Caco-2 (cell line): ENCODE measurements at regions not wholly inside any gene's neighbourhood (a gene's known extent, or its start where the extent isn't known, plus 50 kb on each side); places are given as distances from the start of the nearest gene placed in this dataset.

ENCODE experiments used
- BruUV-seq: library from RNA; stranded (reverse); fragments of 400-500 nt; replicated peaks from 2 replicates; lab custom pipeline; 2021; lab: Mats Ljungman, UMichigan
- CTCF ChIA-PET: fragments of 300-600 bp; sonication (Branson Sonifier 250); formaldehyde crosslinking; loops from one replicate; lab custom pipeline; 2022; ENCODE audit warnings: antibody characterized with exemption; lab: Charles Lee
- POLR2A ChIA-PET: fragments of 300-600 bp; sonication (Branson Sonifier 250); formaldehyde crosslinking; loops from one replicate; lab custom pipeline; 2022; ENCODE audit warnings: antibody characterized with exemption; lab: Charles Lee
- DNase-seq, 2 experiments: peaks; one replicate each; pipeline versions ENCODE4 v3.0.0 to v3.0.0-alpha.2; 2020 to 2022
- H3K27me3 ChIP-seq: replicated peaks from 2 replicates; pipeline ENCODE4 v1.6.0; 2011; ENCODE audit warnings: low read length; ENCODE audit not compliant: control insufficient read depth, insufficient read depth
- H3K36me3 ChIP-seq: 2 replicates; pipeline ENCODE4 v1.5.1; 2011; ENCODE audit warnings: low read length; ENCODE audit not compliant: control insufficient read depth, insufficient read depth
- H3K4me1 ChIP-seq: fragments of 250-450 bp; sonication (Bioruptor Pico); 2 replicates; pipeline ENCODE4 v1.5.1; 2020; ENCODE audit warnings: mild to moderate bottlenecking
- H3K4me3 ChIP-seq: 2 replicates; pipeline ENCODE4 v1.5.1; 2011; ENCODE audit warnings: low read depth, mild to moderate bottlenecking, control low read depth, low read length
- H3K9me3 ChIP-seq: fragments of 250-450 bp; sonication (Bioruptor Pico); 2 replicates; pipeline ENCODE4 v1.5.1; 2020; ENCODE audit warnings: mild to moderate bottlenecking, moderate library complexity
- H3K27ac Mint-ChIP-seq: one replicate; pipeline ENCODE4 v1.8.0; 2022; ENCODE audit warnings: mixed read lengths; ENCODE audit not compliant: unreplicated experiment
- H3K27me3 Mint-ChIP-seq: one replicate; pipeline ENCODE4 v1.8.0; 2022; ENCODE audit warnings: mixed read lengths; ENCODE audit not compliant: insufficient read depth, unreplicated experiment
- H3K36me3 Mint-ChIP-seq: one replicate; pipeline ENCODE4 v1.8.0; 2022; ENCODE audit warnings: mild to moderate bottlenecking, mixed read lengths; ENCODE audit not compliant: insufficient read depth, unreplicated experiment
- H3K4me1 Mint-ChIP-seq: one replicate; pipeline ENCODE4 v1.8.0; 2022; ENCODE audit warnings: low read depth, mixed read lengths; ENCODE audit not compliant: unreplicated experiment
- H3K4me3 Mint-ChIP-seq: one replicate; pipeline ENCODE4 v1.8.0; 2022; ENCODE audit warnings: mild to moderate bottlenecking, moderate library complexity, mixed read lengths; ENCODE audit not compliant: unreplicated experiment
- H3K9me3 Mint-ChIP-seq: one replicate; pipeline ENCODE4 v1.8.0; 2022; ENCODE audit warnings: mixed read lengths; ENCODE audit not compliant: unreplicated experiment
- intact Hi-C: fragments of 100-400 bp; cut with micrococcal nuclease; formaldehyde crosslinking; loops from one replicate; pipeline ENCODE4 v1.10.0; 2022; ENCODE audit not compliant: unreplicated experiment
- TF ChIP-seq, protein P1 (sequence below), 2 experiments: fragments of 200-600 bp in 1 of 2; IDR thresholded peaks; 1 replicate in 1 of 2; 2 replicates in 1 of 2; pipeline versions ENCODE4 v1.5.1 to v1.8.0; 2011 to 2022; ENCODE audit warnings: antibody characterized with exemption in 1 of 2, control low read depth in 1 of 2, inconsistent platforms in 1 of 2, low read depth in 1 of 2, low read length in 1 of 2, mild to moderate bottlenecking in 1 of 2, moderate library complexity in 1 of 2; ENCODE audit not compliant: insufficient read depth in 1 of 2, severe bottlenecking in 1 of 2, unreplicated experiment in 1 of 2

DNA sequence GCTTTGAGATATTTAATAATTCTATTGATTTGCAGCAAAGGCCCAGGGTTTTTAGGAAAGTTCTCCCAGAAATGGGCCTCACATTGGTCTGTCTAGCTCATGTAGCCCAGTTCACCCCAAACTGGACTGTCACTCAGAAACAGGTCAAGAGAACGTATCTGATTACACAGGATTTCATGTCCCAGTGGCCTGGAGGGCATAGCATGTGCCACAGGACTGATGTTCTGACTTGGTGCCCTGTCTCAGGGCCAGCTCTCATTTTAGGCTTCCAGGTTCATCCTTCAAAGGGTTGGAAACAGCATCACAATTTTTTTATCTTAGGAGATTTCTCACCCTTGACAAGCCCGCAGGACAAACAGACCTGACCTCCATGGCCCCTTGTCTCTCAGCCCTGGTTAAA lies 398.4 kb upstream of the AZI2 start:
- Mint-ChIP-seq H3K27me3 (no peaks in the 10 kb centered on the region), H3K36me3 (no peaks in the 10 kb centered on the region), H3K4me1 (peaks cover 4% of the 10 kb centered on the region), H3K9me3 (peaks cover 25% of the 10 kb centered on the region), H3K27ac (no peak overlapping the region), H3K4me3 (no peak overlapping the region)
- Histone ChIP-seq H3K4me1 (no peaks in the 10 kb centered on the region), H3K36me3 (no peaks in the 10 kb centered on the region), H3K27me3 (no peaks in the 10 kb centered on the region), H3K4me3 (no peak overlapping the region), H3K9me3 (no peaks in the 10 kb centered on the region)
- TF ChIP-seq, protein P1, sequence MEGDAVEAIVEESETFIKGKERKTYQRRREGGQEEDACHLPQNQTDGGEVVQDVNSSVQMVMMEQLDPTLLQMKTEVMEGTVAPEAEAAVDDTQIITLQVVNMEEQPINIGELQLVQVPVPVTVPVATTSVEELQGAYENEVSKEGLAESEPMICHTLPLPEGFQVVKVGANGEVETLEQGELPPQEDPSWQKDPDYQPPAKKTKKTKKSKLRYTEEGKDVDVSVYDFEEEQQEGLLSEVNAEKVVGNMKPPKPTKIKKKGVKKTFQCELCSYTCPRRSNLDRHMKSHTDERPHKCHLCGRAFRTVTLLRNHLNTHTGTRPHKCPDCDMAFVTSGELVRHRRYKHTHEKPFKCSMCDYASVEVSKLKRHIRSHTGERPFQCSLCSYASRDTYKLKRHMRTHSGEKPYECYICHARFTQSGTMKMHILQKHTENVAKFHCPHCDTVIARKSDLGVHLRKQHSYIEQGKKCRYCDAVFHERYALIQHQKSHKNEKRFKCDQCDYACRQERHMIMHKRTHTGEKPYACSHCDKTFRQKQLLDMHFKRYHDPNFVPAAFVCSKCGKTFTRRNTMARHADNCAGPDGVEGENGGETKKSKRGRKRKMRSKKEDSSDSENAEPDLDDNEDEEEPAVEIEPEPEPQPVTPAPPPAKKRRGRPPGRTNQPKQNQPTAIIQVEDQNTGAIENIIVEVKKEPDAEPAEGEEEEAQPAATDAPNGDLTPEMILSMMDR (IDR thresholded peaks at IDR 0.05; ENCODE audit: insufficient read depth in 1 of 2, low read depth in 1 of 2, low read length in 1 of 2, severe bottlenecking in 1 of 2, unreplicated experiment in 1 of 2) = no peak
- no TSS peak for BruUV-seq
- intact Hi-C loops = no loop called here
- DNase-seq = no peak
- ChIA-PET CTCF (no interaction called here), POLR2A (no interaction called here)

DNA sequence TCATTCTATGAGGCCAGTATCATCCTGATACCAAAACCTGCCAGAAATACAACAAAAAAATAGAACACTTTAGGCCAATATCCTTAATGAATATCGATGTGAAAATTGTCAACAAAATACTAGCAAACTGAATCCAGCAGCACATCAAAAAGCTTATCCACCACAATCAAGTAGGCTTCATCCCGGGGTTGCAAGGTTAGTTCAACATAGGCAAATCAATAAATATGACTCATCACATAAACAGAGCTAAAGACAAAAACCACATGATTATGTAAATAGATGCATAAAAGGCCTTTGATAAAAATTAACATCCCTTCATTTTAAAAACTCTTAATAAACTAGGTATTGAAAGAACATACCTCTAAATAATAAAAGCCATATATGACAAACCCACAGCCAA lies 403.2 kb upstream of the AZI2 start:
- H3K27me3 Mint-ChIP-seq = no peaks in the 10 kb centered on the region
- Histone ChIP-seq H3K36me3 (no peaks in the 10 kb centered on the region), H3K4me3 (no peak overlapping the region), H3K9me3 (no peaks in the 10 kb centered on the region), H3K27me3 (no peaks in the 10 kb centered on the region), H3K4me1 (no peaks in the 10 kb centered on the region)
- peaks cover 25% of the 10 kb centered on the region for H3K9me3 Mint-ChIP-seq
- H3K27ac Mint-ChIP-seq = no peak overlapping the region
- BruUV-seq = no TSS peak
- H3K4me3 Mint-ChIP-seq = no peak overlapping the region
- intact Hi-C loops = no loop called here
- ChIA-PET POLR2A (no interaction called here), CTCF (no interaction called here)
- peaks cover 4% of the 10 kb centered on the region for H3K4me1 Mint-ChIP-seq
- TF ChIP-seq, protein P1 (IDR thresholded peaks at IDR 0.05; ENCODE audit: insufficient read depth in 1 of 2, low read depth in 1 of 2, low read length in 1 of 2, severe bottlenecking in 1 of 2, unreplicated experiment in 1 of 2) = no peak
- no peaks in the 10 kb centered on the region for H3K36me3 Mint-ChIP-seq
- no peak for DNase-seq

DNA sequence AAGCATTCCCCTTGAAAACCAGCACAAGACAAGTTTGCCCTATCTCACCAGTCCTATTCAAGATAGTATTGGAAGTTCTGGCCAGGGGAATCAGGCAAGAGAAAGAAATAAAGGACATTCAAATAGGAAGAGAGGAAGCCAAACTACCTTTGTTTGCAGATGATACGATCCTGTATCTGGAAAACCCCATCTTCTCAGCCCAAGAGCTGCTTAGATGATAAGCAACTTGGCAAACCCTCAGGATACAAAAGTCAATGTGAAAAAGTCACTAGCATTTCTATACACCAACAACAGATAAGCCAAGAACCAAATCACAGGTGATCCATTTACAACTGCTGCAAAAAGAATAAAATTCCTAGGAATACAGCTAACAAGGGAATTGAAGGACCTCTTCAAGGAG lies 403.7 kb upstream of the AZI2 start:
- intact Hi-C loops = no loop called here
- Histone ChIP-seq H3K9me3 (no peaks in the 10 kb centered on the region), H3K4me3 (no peak overlapping the region), H3K27me3 (no peaks in the 10 kb centered on the region), H3K4me1 (no peaks in the 10 kb centered on the region), H3K36me3 (no peaks in the 10 kb centered on the region)
- H3K27me3 Mint-ChIP-seq = no peaks in the 10 kb centered on the region
- H3K4me3 Mint-ChIP-seq = no peak overlapping the region
- TF ChIP-seq, protein P1 (IDR thresholded peaks at IDR 0.05; ENCODE audit: insufficient read depth in 1 of 2, low read depth in 1 of 2, low read length in 1 of 2, severe bottlenecking in 1 of 2, unreplicated experiment in 1 of 2) = no peak
- no TSS peak for BruUV-seq
- H3K4me1 Mint-ChIP-seq = peaks cover 4% of the 10 kb centered on the region
- H3K36me3 Mint-ChIP-seq = no peaks in the 10 kb centered on the region
- H3K27ac Mint-ChIP-seq = no peak overlapping the region
- peaks cover 25% of the 10 kb centered on the region for H3K9me3 Mint-ChIP-seq
- CTCF ChIA-PET = no interaction called here
- POLR2A ChIA-PET = no interaction called here
- DNase-seq = no peak
